IMR-90 (cell line): ENCODE measurements at regions not wholly inside any gene's neighbourhood (a gene's known extent, or its start where the extent isn't known, plus 50 kb on each side); places are given as distances from the start of the nearest gene placed in this dataset.

Source experiments
- ATAC-seq: fragments of 200-7000 bp; cut with Tn5 transposase; 2 replicates; pipeline ENCODE4 v1.9.1; 2020; ENCODE audit warnings: low read depth, mild to moderate bottlenecking, moderate library complexity
- BruUV-seq: library from RNA; stranded (reverse); fragments of 400-500 nt; replicated peaks from 2 replicates; lab custom pipeline; 2021; lab: Mats Ljungman, UMichigan
- CTCF ChIA-PET: fragments of 300-600 bp; formaldehyde crosslinking; extraction: SDS; loops from one replicate; lab custom pipeline; 2021; ENCODE audit warnings: antibody characterized with exemption; lab: Yijun Ruan, JAX
- POLR2A ChIA-PET: fragments of 300-600 bp; sonication (Branson Sonifier 250); formaldehyde crosslinking; loops from one replicate; lab custom pipeline; 2022; ENCODE audit warnings: antibody characterized with exemption; ENCODE audit not compliant: unreplicated experiment; lab: Charles Lee
- DNase-seq: peaks from one replicate; pipeline ENCODE4 v3.0.0; 2013
- H2AFZ ChIP-seq: replicated peaks from 2 replicates; pipeline ENCODE3; 2013; ENCODE audit warnings: low read length, mild to moderate bottlenecking; ENCODE audit not compliant: poor library complexity
- H2AK5ac ChIP-seq: 2 replicates; pipeline ENCODE4 v1.6.1; 2013; ENCODE audit warnings: low read depth, low read length, inconsistent platforms
- H2AK9ac ChIP-seq: replicated peaks from 2 replicates; pipeline ENCODE3; 2013; ENCODE audit warnings: mild to moderate bottlenecking, low read depth, low read length, moderate library complexity; ENCODE audit not compliant: poor library complexity
- H2BK120ac ChIP-seq: 2 replicates; pipeline ENCODE4 v1.6.1; 2013; ENCODE audit warnings: low read depth, low read length, inconsistent platforms
- H2BK15ac ChIP-seq: 3 replicates; pipeline ENCODE4 v1.6.1; 2013; ENCODE audit warnings: low read depth, low read length, inconsistent platforms
- H2BK20ac ChIP-seq: 2 replicates; pipeline ENCODE4 v1.6.1; 2013; ENCODE audit warnings: low read depth, mild to moderate bottlenecking, inconsistent platforms, low read length, moderate library complexity
- H2BK5ac ChIP-seq: 2 replicates; pipeline ENCODE4 v1.6.1; 2013; ENCODE audit warnings: mild to moderate bottlenecking, low read depth, low read length, inconsistent platforms; ENCODE audit not compliant: poor library complexity, severe bottlenecking
- H3K14ac ChIP-seq: replicated peaks from 2 replicates; pipeline ENCODE4 v1.6.1; 2013; ENCODE audit warnings: low read depth, low read length, inconsistent platforms
- H3K18ac ChIP-seq: 2 replicates; pipeline ENCODE4 v1.6.1; 2013; ENCODE audit warnings: low read depth, low read length, control low read depth
- H3K23ac ChIP-seq: 2 replicates; pipeline ENCODE4 v1.6.1; 2013; ENCODE audit warnings: low read depth, low read length, inconsistent platforms
- H3K27ac ChIP-seq: 2 replicates; pipeline ENCODE4 v1.5.1; 2013; ENCODE audit warnings: mild to moderate bottlenecking, control low read depth, low read length; ENCODE audit not compliant: insufficient read depth
- H3K27me3 ChIP-seq: 2 replicates; pipeline ENCODE4 v1.6.1; 2013; ENCODE audit warnings: low read length; ENCODE audit not compliant: control insufficient read depth, insufficient read depth
- H3K36me3 ChIP-seq: 2 replicates; pipeline ENCODE4 v1.6.1; 2013; ENCODE audit warnings: low read length, mixed read lengths; ENCODE audit not compliant: control insufficient read depth, insufficient read depth
- H3K4ac ChIP-seq: 2 replicates; pipeline ENCODE4 v1.6.1; 2013; ENCODE audit warnings: low read depth, low read length, inconsistent platforms
- H3K4me1 ChIP-seq: 2 replicates; pipeline ENCODE4 v1.6.1; 2013; ENCODE audit warnings: low read length, mixed read lengths; ENCODE audit not compliant: control insufficient read depth, insufficient read depth
- H3K4me2 ChIP-seq: 2 replicates; pipeline ENCODE4 v1.6.1; 2013; ENCODE audit warnings: low read depth, mild to moderate bottlenecking, control low read depth, low read length, moderate library complexity
- H3K4me3 ChIP-seq: 2 replicates; pipeline ENCODE4 v1.5.1; 2013; ENCODE audit warnings: low read depth, mild to moderate bottlenecking, control low read depth, low read length, moderate library complexity; ENCODE audit not compliant: insufficient read depth
- H3K56ac ChIP-seq: 2 replicates; pipeline ENCODE4 v1.6.1; 2013; ENCODE audit warnings: low read length, inconsistent platforms; ENCODE audit not compliant: insufficient read depth; ENCODE audit errors: extremely low read depth
- H3K79me1 ChIP-seq, 2 experiments: 2 replicates each; pipeline ENCODE4 v1.6.1; 2013; ENCODE audit warnings: low read length in 2 of 2, inconsistent platforms in 1 of 2, low read depth in 1 of 2
- H3K9ac ChIP-seq: 2 replicates; pipeline ENCODE4 v1.6.1; 2013; ENCODE audit warnings: low read depth, low read length, control low read depth
- H3K9me1 ChIP-seq: 2 replicates; pipeline ENCODE4 v1.6.1; 2013; ENCODE audit warnings: low read length, inconsistent platforms; ENCODE audit not compliant: insufficient read depth
- H3K9me3 ChIP-seq: 2 replicates; pipeline ENCODE4 v1.6.1; 2013; ENCODE audit warnings: low read length; ENCODE audit not compliant: control insufficient read depth, insufficient read depth
- H4K20me1 ChIP-seq: 2 replicates; pipeline ENCODE4 v1.6.1; 2013; ENCODE audit warnings: low read length, inconsistent platforms; ENCODE audit not compliant: insufficient read depth
- H4K5ac ChIP-seq: 2 replicates; pipeline ENCODE4 v1.6.1; 2013; ENCODE audit warnings: mild to moderate bottlenecking, low read depth, low read length, control low read depth
- H4K8ac ChIP-seq, 2 experiments: 2 replicates each; pipeline ENCODE4 v1.6.1; 2013; ENCODE audit warnings: low read depth in 2 of 2, low read length in 2 of 2, control low read depth in 1 of 2, inconsistent platforms in 1 of 2
- H4K91ac ChIP-seq: 2 replicates; pipeline ENCODE4 v1.6.1; 2013; ENCODE audit warnings: low read depth, low read length, inconsistent platforms; ENCODE audit not compliant: insufficient read depth
- NFE2L2 ChIP-seq: fragments of 150-350 bp; IDR thresholded peaks from 2 replicates; pipeline ENCODE4 v1.6.1; 2016; ENCODE audit warnings: low read depth, mild to moderate bottlenecking, low read length
- RCOR1 ChIP-seq: IDR thresholded peaks from 2 replicates; pipeline ENCODE4 v1.6.1; 2012; ENCODE audit warnings: mild to moderate bottlenecking, low read length, improper control_type of control experiment; ENCODE audit not compliant: insufficient replicate concordance
- RFX5 ChIP-seq: IDR thresholded peaks from 2 replicates; pipeline ENCODE4 v1.8.0; 2012; ENCODE audit warnings: low read depth, mild to moderate bottlenecking, low read length, moderate library complexity
- WGBS, 2 experiments: methylation state at CpG; one replicate each; pipeline versions ENCODE4 v1.1.5 to v1.1.7; 2013; ENCODE audit warnings: missing lambda C conversion rate in 2 of 2; ENCODE audit not compliant: insufficient read length in 1 of 2; ENCODE audit errors: extremely low coverage in 2 of 2; 5-methylcytosine and 5-hydroxymethylcytosine counted together
- dilution Hi-C: fragments of 300-500 bp; cut with HindIII; formaldehyde crosslinking; loops from one replicate; pipeline ENCODE4 v1.14.3; 2018; ENCODE audit warnings: low sequenced_read_pairs; ENCODE audit not compliant: unreplicated experiment
- in situ Hi-C: fragments of 300-500 bp; cut with MboI; formaldehyde crosslinking; loops from 3 replicates; pipeline ENCODE4 v1.14.3; 2019; ENCODE audit warnings: low sequenced_read_pairs, inconsistent platforms, mixed read lengths
- intact Hi-C: fragments of 100-400 bp; cut with micrococcal nuclease; formaldehyde crosslinking; loops from 2 replicates; pipeline ENCODE4 v1.10.0; 2022

GRCh38 chr10:6925146-6925545 lies 345.1 kb upstream of the PRKCQ start:
- Histone ChIP-seq H4K8ac (no peak overlapping the region), H3K27me3 (no peaks in the 10 kb centered on the region), H3K4me2 (no peak overlapping the region), H2AK9ac (no peak overlapping the region), H3K9me1 (peaks cover 3% of the 10 kb centered on the region; the same call in 1 of the 2 replicates), H3K4me3 (no peak overlapping the region), H3K9me3 (no peaks in the 10 kb centered on the region), H4K5ac (no peak overlapping the region), H4K91ac (no peak overlapping the region), H3K79me1 (no peaks in the 10 kb centered on the region), H3K4ac (no peak overlapping the region), H3K27ac (no peak overlapping the region), H3K4me1 (peaks cover 7% of the 10 kb centered on the region), H3K14ac (no peak overlapping the region), H2BK15ac (no peak overlapping the region), H3K36me3 (no peaks in the 10 kb centered on the region), H3K23ac (no peak overlapping the region), H2AK5ac (no peak overlapping the region), H2AFZ (no peak overlapping the region), H2BK5ac (no peak overlapping the region), H2BK20ac (no peak overlapping the region), H2BK120ac (no peak overlapping the region), H3K9ac (no peak overlapping the region), H4K20me1 (no peaks in the 10 kb centered on the region), H3K56ac (no peak overlapping the region), H3K18ac (no peak overlapping the region)
- no TSS peak for BruUV-seq
- intact Hi-C loops (loop anchor here (10.0 kb wide), 1 partner anchor 250 kb away; no protein-coding TSS in a partner anchor), in situ Hi-C loops (no loop called here), dilution Hi-C loops (no loop called here)
- CTCF ChIA-PET, result no interaction called here
- ATAC-seq (no peak), DNase-seq (no peak)
- TF ChIP-seq NFE2L2, result no peak
- TF ChIP-seq RFX5, result no peak
- TF ChIP-seq RCOR1, result no peak
- no CpG with 5 or more reads among the region's 2 CpGs for WGBS, 2 experiments
- POLR2A ChIA-PET, result no interaction called here
